ENCODE measurements at regions not wholly inside any gene's neighbourhood (a gene's known extent, or its start where the extent isn't known, plus 50 kb on each side); places are given as distances from the start of the nearest gene placed in this dataset.

GRCh38 chr3:22383285-22383684 is 632.3 kb upstream of the ZNF385D start:
- TF ChIP-seq EP300 (IDR thresholded peaks at IDR 0.05) (no peak), TP53 (CRISPR knock-in tag; IDR thresholded peaks at IDR 0.05) (no peak), FOXS1 (CRISPR knock-in tag; IDR thresholded peaks at IDR 0.05) (no peak), POLR2A (IDR thresholded peaks at IDR 0.05; ENCODE audit: low read length) (no peak), ZC3H11A (IDR thresholded peaks at IDR 0.05) (no peak), RAD21 (conservative IDR thresholded peaks at IDR 0.05 in 1 of 2, IDR thresholded peaks at IDR 0.05 in 1 of 2) (no peak), MYC (IDR thresholded peaks at IDR 0.05; ENCODE audit: borderline replicate concordance, low read length) (no peak), RNF2 (IDR thresholded peaks at IDR 0.05; ENCODE audit: borderline replicate concordance, low read depth) (no peak)
- TF ChIP-seq, protein P1, sequence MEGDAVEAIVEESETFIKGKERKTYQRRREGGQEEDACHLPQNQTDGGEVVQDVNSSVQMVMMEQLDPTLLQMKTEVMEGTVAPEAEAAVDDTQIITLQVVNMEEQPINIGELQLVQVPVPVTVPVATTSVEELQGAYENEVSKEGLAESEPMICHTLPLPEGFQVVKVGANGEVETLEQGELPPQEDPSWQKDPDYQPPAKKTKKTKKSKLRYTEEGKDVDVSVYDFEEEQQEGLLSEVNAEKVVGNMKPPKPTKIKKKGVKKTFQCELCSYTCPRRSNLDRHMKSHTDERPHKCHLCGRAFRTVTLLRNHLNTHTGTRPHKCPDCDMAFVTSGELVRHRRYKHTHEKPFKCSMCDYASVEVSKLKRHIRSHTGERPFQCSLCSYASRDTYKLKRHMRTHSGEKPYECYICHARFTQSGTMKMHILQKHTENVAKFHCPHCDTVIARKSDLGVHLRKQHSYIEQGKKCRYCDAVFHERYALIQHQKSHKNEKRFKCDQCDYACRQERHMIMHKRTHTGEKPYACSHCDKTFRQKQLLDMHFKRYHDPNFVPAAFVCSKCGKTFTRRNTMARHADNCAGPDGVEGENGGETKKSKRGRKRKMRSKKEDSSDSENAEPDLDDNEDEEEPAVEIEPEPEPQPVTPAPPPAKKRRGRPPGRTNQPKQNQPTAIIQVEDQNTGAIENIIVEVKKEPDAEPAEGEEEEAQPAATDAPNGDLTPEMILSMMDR (IDR thresholded peaks at IDR 0.05), result no peak
